ENCODE measurements at regions not wholly inside any gene's neighbourhood (a gene's known extent, or its start where the extent isn't known, plus 50 kb on each side); places are given as distances from the start of the nearest gene placed in this dataset.
A peak's percentile ranks its signal among the peaks of the same experiment; 100 is the strongest.

DNA sequence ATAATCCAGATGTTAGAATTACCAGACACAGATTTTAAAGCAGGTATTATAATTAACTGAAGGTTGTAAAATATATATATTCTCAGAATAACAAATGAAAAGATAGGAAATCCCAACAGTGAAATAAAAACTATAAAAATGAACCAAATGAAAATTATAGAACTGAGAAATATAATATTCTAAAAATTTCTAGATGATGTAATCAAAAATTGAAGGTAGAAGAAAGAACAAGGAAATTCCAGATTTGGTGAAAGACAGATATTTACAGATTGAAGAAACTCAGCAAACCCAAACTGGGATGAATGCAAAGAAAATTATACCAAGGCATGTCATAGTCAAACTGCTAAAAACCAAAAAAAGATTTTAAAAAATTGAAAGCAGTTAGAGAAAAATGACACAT is 729.4 kb downstream of the MATN1 start:
- H3K4me1 Mint-ChIP-seq (ENCODE audit: low read depth) = no peaks in the 10 kb centered on the region
- H3K9me3 Mint-ChIP-seq = peaks cover 41% of the 10 kb centered on the region
- H3K4me3 Mint-ChIP-seq = no peak overlapping the region
- no peak overlapping the region for H3K27ac Mint-ChIP-seq
- intact Hi-C loops (cut with micrococcal nuclease) = no loop called here
- peaks cover 16% of the 10 kb centered on the region for H3K27me3 Mint-ChIP-seq
- no peaks in the 10 kb centered on the region for H3K36me3 Mint-ChIP-seq (ENCODE audit: low read depth)

DNA sequence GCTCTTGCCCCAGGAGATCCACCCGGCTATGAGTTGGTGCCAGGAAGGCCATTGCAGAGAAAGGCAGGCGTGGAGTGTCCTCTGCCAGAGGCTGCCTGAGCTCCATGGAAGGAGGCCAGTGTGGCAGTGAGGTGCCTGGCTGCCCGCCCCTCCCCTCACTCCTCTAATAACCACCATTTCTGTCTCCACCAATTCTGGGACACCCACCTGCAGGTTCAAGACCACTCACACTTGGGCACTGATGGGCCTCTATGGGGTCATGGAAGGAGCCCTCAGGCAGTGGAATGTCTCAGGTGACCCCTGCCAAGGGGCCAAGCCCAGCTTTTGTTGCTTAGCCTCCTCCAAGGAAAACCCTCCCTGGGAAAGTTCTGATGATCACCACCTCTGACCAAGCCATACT is 731.6 kb downstream of the MATN1 start:
- no peaks in the 10 kb centered on the region for H3K36me3 Mint-ChIP-seq (ENCODE audit: low read depth)
- H3K4me3 Mint-ChIP-seq = no peak overlapping the region
- peaks cover 20% of the 10 kb centered on the region for H3K27me3 Mint-ChIP-seq
- peaks cover 41% of the 10 kb centered on the region for H3K9me3 Mint-ChIP-seq
- peaks cover 5% of the 10 kb centered on the region for H3K4me1 Mint-ChIP-seq (ENCODE audit: low read depth)
- intact Hi-C loops (cut with micrococcal nuclease) = no loop called here
- H3K27ac Mint-ChIP-seq = no peak overlapping the region

DNA sequence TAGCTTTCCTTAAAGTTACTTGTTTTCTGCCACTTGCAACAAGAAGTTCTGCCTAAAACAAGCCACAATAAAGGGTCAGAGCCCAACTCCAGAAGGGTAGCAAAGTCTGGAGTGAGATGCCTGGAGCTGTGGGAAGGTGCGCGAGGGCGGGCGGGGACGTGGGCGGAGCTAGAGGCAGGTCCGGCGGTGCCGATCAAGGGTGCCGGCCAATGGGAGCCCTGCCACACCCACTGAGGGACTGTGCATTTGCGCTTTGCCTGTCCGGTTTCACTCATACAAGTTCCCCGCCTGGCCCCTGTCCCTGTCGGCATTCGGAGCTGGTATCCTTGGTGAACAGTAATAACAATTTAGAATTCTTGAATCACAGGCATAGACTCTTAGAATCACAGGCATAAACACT is 732.4 kb downstream of the MATN1 start:
- peaks cover 10% of the 10 kb centered on the region for H3K4me1 Mint-ChIP-seq (ENCODE audit: low read depth)
- H3K27ac Mint-ChIP-seq = no peak overlapping the region
- intact Hi-C loops (cut with micrococcal nuclease) = no loop called here
- no peaks in the 10 kb centered on the region for H3K36me3 Mint-ChIP-seq (ENCODE audit: low read depth)
- H3K4me3 Mint-ChIP-seq = no peak overlapping the region
- H3K9me3 Mint-ChIP-seq = peaks cover 36% of the 10 kb centered on the region
- peaks cover 20% of the 10 kb centered on the region for H3K27me3 Mint-ChIP-seq

DNA sequence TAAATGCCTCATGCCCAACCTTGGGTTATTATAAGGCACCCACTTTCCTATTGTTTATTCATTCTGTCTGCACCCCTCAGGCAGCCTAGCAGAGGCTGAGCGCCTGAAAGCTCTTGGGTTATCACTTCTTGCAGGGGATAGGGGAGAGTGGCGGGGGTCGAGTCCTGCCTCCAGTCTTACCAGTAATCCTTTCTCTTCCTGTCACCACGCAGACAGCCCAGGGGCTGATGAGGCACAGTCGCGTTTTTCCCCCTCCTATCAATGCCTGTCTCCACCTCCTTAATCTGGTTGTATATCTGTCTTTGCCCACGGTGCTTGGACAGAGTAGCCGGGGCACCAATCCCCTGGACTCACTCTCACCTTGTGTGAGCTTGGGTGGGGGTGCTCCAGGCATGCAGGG is 733.1 kb downstream of the MATN1 start:
- Mint-ChIP-seq H3K27ac (no peak overlapping the region), H3K36me3 (ENCODE audit: low read depth) (no peaks in the 10 kb centered on the region), H3K4me1 (ENCODE audit: low read depth) (peaks cover 17% of the 10 kb centered on the region), H3K27me3 (peaks cover 18% of the 10 kb centered on the region), H3K4me3 (no peak overlapping the region), H3K9me3 (peaks cover 29% of the 10 kb centered on the region)
- intact Hi-C loops (cut with micrococcal nuclease) = no loop called here

DNA sequence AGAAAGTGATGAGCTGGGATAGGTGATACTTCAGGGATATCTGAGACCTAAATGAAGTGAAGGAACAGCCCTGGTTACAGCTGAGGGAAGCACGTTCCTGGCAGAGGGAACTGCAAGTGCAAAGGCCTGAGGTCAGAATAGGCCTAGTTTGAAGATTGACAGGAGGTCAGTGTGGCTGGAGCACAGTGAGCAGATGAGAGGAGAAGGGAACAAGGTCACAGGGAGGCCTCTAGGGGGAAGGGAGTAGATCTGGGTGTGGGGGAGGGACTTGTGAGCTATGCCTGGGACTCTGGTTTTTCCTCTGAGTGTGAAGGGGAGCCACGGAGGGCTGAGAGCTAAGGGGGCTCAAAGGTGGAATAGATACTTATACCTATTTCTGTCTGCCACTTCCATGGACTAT is 736.4 kb downstream of the MATN1 start:
- Mint-ChIP-seq H3K36me3 (ENCODE audit: low read depth) (no peaks in the 10 kb centered on the region), H3K27me3 (peaks cover 24% of the 10 kb centered on the region), H3K4me1 (ENCODE audit: low read depth) (peaks cover 32% of the 10 kb centered on the region), H3K9me3 (no peaks in the 10 kb centered on the region), H3K27ac (no peak overlapping the region), H3K4me3 (no peak overlapping the region)
- intact Hi-C loops (cut with micrococcal nuclease) = no loop called here

DNA sequence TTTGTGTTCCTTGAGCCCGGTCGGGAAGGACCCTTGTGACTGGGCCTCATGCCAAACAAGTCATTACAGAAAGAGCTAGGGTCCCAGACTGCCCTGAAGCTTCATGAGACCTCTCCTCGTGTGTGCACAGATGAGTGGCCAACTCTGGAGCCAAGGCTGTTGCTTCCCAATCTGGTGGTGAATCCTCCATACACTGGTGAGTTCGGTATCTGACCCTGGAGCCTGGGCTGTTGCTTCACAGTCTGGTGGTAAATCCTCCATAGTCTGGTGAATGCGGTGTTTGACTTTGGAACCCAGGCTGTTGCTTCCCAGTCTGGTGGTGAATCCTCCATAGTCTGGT is 737.8 kb downstream of the MATN1 start:
- intact Hi-C loops (cut with micrococcal nuclease) = no loop called here
- Mint-ChIP-seq H3K27me3 (peaks cover 18% of the 10 kb centered on the region), H3K4me1 (ENCODE audit: low read depth) (peaks cover 32% of the 10 kb centered on the region), H3K36me3 (ENCODE audit: low read depth) (no peaks in the 10 kb centered on the region), H3K4me3 (no peak overlapping the region), H3K9me3 (no peaks in the 10 kb centered on the region), H3K27ac (peak overlapping the region; percentile 81)

DNA sequence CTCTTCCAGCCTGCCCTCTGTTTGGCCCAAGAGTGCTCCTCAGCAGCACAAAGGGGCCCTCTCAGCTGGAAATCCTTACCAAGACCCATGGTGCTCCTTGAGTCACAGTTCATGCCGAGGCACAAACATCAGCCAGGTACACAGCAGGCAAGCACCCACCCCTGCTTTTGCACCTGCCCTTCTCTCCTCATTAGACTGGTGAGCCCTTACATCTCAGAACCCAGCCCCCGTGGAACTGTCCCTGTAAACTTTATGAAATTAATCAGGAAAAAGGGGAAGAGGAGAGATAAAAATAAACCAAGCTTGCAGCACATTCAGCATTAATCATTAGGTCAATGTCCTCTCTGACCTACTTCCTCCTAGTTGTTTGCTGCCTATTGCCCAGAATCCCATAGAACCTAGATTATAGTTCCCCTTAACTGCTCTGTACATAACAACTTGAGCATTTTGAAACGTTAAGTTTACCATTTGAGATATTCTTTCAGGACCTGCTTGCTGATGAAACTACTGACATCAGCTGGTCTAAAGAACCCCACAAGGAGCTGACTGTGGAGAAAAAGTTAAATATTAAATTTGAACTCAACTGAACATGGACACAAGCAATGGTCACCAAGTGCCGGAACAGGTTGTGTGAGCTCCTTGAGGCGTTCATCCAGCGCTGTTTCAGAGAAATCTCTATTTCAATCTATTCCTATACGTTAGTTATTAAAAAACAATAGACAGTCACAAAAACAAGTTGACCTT is 738.4 kb downstream of the MATN1 start:
- no peaks in the 10 kb centered on the region for H3K36me3 Mint-ChIP-seq (ENCODE audit: low read depth)
- intact Hi-C loops (cut with micrococcal nuclease) = no loop called here
- H3K4me3 Mint-ChIP-seq = peak overlapping the region; percentile 14
- peaks cover 15% of the 10 kb centered on the region for H3K27me3 Mint-ChIP-seq
- peak overlapping the region; percentile 81 for H3K27ac Mint-ChIP-seq
- H3K4me1 Mint-ChIP-seq (ENCODE audit: low read depth) = peaks cover 32% of the 10 kb centered on the region
- no peaks in the 10 kb centered on the region for H3K9me3 Mint-ChIP-seq

DNA sequence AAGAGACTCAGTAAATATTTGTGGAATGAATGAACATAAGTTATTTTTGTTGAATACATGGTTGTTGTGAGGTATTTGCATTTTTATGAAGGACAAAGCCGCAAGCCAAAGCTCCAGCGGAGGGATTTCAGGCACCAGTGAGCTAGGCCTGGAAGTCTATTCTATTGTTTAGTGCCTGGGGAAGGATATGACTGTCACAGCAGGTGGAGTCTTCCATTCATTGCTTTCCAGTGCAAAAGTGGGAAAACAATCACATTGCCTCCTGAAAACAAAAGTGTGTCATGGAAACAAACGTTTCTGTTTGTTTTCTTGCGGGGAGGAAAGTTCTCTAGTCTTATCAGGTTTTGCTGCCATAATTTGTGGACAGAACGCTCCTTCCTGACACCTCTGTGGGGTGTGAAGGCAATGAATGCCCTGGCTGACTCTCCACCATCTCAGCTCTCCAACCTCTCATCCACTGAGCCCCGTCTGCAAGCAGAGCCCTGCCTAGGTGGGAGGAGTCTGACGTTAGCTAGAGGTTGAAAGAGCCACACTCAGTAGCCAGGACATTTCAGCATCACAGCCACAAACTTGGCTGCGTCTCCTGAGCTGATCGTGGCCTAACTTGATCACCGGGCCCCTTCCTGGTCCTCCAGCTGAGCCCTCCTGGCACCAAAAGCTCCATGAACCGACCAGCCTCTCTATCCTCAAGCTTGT is 739.1 kb downstream of the MATN1 start:
- peak overlapping the region; percentile 81 for H3K27ac Mint-ChIP-seq
- intact Hi-C loops (cut with micrococcal nuclease) = no loop called here
- peaks cover 32% of the 10 kb centered on the region for H3K4me1 Mint-ChIP-seq (ENCODE audit: low read depth)
- H3K9me3 Mint-ChIP-seq = no peaks in the 10 kb centered on the region
- peaks cover 12% of the 10 kb centered on the region for H3K27me3 Mint-ChIP-seq
- H3K4me3 Mint-ChIP-seq = no peak overlapping the region
- no peaks in the 10 kb centered on the region for H3K36me3 Mint-ChIP-seq (ENCODE audit: low read depth)

DNA sequence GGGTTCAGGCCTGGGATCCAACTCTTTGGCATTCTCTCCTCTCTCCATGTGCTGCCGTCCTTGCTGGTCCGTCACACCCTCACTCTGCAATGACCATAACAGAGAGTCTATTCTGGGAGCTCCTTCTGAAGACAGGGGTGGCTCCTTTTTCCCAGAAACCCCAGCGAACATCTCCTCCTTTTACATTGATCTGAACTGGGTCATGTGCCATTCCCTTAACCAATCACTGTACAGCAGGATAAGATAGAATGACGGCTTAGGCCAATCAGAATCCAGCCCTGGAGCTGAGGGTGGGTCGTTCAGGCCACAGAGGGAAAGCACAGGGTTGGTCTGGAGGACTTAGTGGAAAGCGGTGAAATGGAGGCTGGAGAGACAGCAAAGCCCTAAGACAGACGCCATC is 740.1 kb downstream of the MATN1 start:
- Mint-ChIP-seq H3K36me3 (ENCODE audit: low read depth) (no peaks in the 10 kb centered on the region), H3K27me3 (peaks cover 12% of the 10 kb centered on the region), H3K4me3 (no peak overlapping the region), H3K27ac (no peak overlapping the region), H3K4me1 (ENCODE audit: low read depth) (peaks cover 32% of the 10 kb centered on the region), H3K9me3 (no peaks in the 10 kb centered on the region)
- intact Hi-C loops (cut with micrococcal nuclease) = no loop called here

DNA sequence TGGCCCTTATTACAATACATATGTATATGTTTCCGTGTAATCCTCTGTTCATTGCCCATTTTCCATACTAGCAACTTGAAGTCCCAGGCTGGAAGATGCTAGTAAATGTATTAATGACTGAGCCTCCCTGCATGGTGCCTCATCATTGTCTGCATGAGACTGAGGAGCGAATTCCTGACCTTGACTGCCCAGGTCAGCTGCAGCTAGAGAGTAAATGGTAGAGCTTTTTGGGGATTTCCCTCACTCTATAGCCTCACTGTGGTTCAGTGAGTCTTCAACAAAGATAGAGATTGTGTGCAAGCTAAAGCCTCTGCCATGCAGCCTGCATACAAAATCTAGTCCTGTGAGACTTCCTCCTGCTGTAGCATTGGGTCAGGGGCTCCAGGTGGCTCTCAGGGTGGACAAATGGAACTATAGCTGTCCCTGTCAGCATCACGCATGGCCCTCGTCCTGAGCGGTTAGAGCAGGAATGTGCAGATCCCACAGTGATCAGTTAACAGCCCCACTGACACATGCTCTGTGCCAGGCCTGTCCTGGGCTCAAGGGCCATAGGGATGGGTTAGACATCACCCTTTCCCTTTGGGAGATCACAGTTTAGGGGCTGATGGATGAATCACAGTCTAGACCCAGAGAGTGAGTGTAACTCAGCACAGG is 741.7 kb downstream of the MATN1 start:
- peaks cover 7% of the 10 kb centered on the region for H3K27me3 Mint-ChIP-seq
- H3K9me3 Mint-ChIP-seq = no peaks in the 10 kb centered on the region
- no peak overlapping the region for H3K27ac Mint-ChIP-seq
- intact Hi-C loops (cut with micrococcal nuclease) = no loop called here
- no peaks in the 10 kb centered on the region for H3K36me3 Mint-ChIP-seq (ENCODE audit: low read depth)
- H3K4me3 Mint-ChIP-seq = no peak overlapping the region
- H3K4me1 Mint-ChIP-seq (ENCODE audit: low read depth) = peaks cover 26% of the 10 kb centered on the region

DNA sequence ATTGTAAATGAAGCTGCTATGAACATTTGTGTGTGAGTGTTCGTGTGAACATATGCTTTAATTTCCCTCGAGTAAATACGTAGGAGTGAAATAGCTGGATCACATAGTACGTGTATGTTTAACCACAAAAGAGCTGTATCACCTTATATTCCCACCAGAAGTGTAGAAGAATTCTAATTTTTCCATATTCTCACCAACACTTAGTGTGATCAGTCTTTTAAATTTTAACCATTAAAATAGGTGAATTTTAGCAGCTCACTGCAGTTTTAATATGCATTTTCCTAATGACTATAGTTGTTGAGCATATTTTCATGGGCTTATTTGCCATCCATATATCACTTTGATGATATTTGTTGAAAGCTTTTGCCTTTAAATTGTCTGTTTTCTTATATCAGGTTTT is 741.2 kb downstream of the PTPRU start:
- Mint-ChIP-seq H3K4me3 (no peak overlapping the region), H3K27me3 (peaks cover 3% of the 10 kb centered on the region), H3K9me3 (no peaks in the 10 kb centered on the region), H3K36me3 (ENCODE audit: low read depth) (no peaks in the 10 kb centered on the region), H3K27ac (no peak overlapping the region), H3K4me1 (ENCODE audit: low read depth) (no peaks in the 10 kb centered on the region)
- intact Hi-C loops (cut with micrococcal nuclease) = no loop called here

DNA sequence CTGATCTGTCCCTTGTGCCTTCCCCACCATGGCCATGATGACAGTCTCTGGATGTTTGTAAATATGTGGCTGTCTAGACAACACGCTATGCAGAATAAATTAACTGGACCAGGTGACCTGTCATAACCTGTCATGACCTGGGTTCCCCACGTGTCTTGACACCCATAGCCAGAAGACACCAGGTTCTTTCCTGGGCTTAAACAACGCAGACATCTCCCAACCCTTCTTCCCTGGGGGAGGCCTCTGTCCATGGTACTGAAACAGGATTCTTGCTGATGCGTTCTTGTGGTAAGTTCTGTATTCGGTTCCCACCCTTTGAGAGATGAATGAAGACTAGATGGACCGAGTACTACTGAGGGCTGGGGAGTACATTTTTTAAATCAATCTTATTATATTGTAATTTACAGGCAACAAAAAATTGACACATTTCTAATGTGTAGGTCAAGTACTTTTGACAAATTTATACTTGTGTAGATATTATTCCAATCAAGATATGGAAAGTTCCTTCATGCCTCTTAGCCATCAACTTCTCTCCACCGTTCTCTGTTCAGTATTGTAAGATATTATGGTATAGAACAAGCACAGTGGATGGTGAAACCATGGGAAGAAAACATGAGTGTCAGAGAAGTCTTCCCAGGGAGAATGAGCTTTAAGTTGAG is 738.8 kb downstream of the PTPRU start:
- Mint-ChIP-seq H3K36me3 (ENCODE audit: low read depth) (no peaks in the 10 kb centered on the region), H3K27ac (no peak overlapping the region), H3K9me3 (no peaks in the 10 kb centered on the region), H3K4me1 (ENCODE audit: low read depth) (no peaks in the 10 kb centered on the region), H3K27me3 (peaks cover 4% of the 10 kb centered on the region), H3K4me3 (no peak overlapping the region)
- intact Hi-C loops (cut with micrococcal nuclease) = no loop called here

DNA sequence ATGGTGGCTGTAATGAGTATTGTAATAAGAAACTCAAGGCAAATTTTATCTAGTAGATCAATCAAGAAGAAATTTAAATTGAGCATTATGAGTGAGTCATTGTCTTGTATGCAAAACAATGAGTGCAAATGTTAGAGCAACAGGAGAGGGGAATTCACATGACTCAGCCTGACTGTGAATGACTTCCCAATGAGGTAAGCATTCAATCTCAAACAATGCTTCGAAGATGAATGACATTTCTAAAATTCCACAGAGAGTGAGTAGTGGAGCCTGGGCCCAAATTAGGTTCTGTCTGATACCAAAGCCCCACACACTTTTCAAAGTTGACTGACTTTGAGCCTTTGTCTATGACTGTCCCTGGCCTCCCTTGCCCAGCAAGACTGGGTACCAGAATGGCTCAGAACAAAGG is 738.0 kb downstream of the PTPRU start:
- no peaks in the 10 kb centered on the region for H3K36me3 Mint-ChIP-seq (ENCODE audit: low read depth)

DNA sequence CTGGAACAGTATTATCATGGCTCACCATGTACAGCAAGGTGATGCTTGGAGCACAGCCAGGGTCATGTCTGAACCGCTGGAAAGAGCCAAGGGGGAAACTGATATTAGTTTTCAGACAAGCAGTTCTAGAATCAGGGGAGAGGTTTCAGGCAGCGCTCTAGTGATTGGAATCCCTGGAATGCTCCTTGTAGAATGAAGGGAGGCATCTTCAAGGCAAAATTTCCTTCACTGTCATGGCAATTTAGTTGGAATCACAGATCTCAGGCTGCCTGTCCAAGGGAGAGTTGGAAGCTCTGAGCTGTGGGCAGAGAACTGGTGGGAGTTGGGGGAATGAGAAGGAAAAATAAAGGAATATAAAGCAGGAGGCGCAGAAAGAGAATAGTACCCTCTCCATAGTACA is 737.1 kb downstream of the PTPRU start:
- H3K27ac Mint-ChIP-seq = no peak overlapping the region
- H3K9me3 Mint-ChIP-seq = no peaks in the 10 kb centered on the region
- H3K36me3 Mint-ChIP-seq (ENCODE audit: low read depth) = no peaks in the 10 kb centered on the region
- H3K4me1 Mint-ChIP-seq (ENCODE audit: low read depth) = no peaks in the 10 kb centered on the region
- H3K27me3 Mint-ChIP-seq = peaks cover 4% of the 10 kb centered on the region
- H3K4me3 Mint-ChIP-seq = no peak overlapping the region
- intact Hi-C loops (cut with micrococcal nuclease) = no loop called here

More for the DNA sequence above, 738.0 kb downstream of the PTPRU start:
- Mint-ChIP-seq H3K9me3 (no peaks in the 10 kb centered on the region), H3K4me1 (ENCODE audit: low read depth) (no peaks in the 10 kb centered on the region), H3K27ac (no peak overlapping the region), H3K4me3 (no peak overlapping the region), H3K27me3 (peaks cover 4% of the 10 kb centered on the region)
- intact Hi-C loops (cut with micrococcal nuclease) = no loop called here

Data from dendritic cell treated with granulocyte-macrophage colony-stimulating factor and Interleukin-4, amounts not matched to agents 40 ng/mL and 50 ng/mL, for 4 days (primary cell).